HL-60 (cell line): ENCODE measurements at regions not wholly inside any gene's neighbourhood (a gene's known extent, or its start where the extent isn't known, plus 50 kb on each side); places are given as distances from the start of the nearest gene placed in this dataset.

Source experiments
- CTCF ChIP-seq: IDR thresholded peaks from one replicate; pipeline ENCODE4 v1.5.1; 2011; ENCODE audit warnings: low read length, control low read depth, inconsistent platforms; ENCODE audit not compliant: insufficient read depth
- GABPA ChIP-seq: IDR thresholded peaks from 2 replicates; pipeline ENCODE4 v1.6.1; 2012; ENCODE audit warnings: low read depth
- POLR2AphosphoS5 ChIP-seq: IDR thresholded peaks from 2 replicates; pipeline ENCODE4 v1.6.1; 2012; ENCODE audit warnings: low read depth
- REST ChIP-seq: IDR thresholded peaks from 2 replicates; pipeline ENCODE4 v1.6.1; 2012; ENCODE audit warnings: low read depth; ENCODE audit not compliant: insufficient replicate concordance
- SPI1 ChIP-seq: IDR thresholded peaks from 2 replicates; pipeline ENCODE4 v1.6.1; 2012; ENCODE audit warnings: low read depth, mild to moderate bottlenecking, borderline replicate concordance

- no peak for TF ChIP-seq CTCF
- TF ChIP-seq POLR2AphosphoS5 = no peak
- no peak for TF ChIP-seq GABPA
- TF ChIP-seq REST = no peak
- no peak for TF ChIP-seq SPI1
Observed at GRCh38 chr17:17419631-17420030, 57.2 kb upstream of the MED9 start.
